ENCODE measurements at regions not wholly inside any gene's neighbourhood (a gene's known extent, or its start where the extent isn't known, plus 50 kb on each side); places are given as distances from the start of the nearest gene placed in this dataset.

GRCh38 chr10:43945094-43945730 lies 296.5 kb upstream of the ZNF32 start:
- H3K27ac Mint-ChIP-seq (ENCODE audit: unreplicated experiment), result no peak overlapping the region
- peak; percentile 63 for DNase-seq (ENCODE audit: extremely low spot score, unreplicated experiment)
- no peaks in the 10 kb centered on the region for H3K36me3 Mint-ChIP-seq (ENCODE audit: unreplicated experiment)
- no peak overlapping the region for H3K4me3 Mint-ChIP-seq (ENCODE audit: unreplicated experiment)
- H3K4me1 Mint-ChIP-seq (ENCODE audit: unreplicated experiment), result peaks cover 5% of the 10 kb centered on the region
- H3K9me3 Mint-ChIP-seq (ENCODE audit: unreplicated experiment), result peaks cover under 1% of the 10 kb centered on the region
- TF ChIP-seq CTCF (IDR thresholded peaks at IDR 0.05), result no peak
- H3K27me3 Mint-ChIP-seq (ENCODE audit: unreplicated experiment), result no peaks in the 10 kb centered on the region

- no peaks in the 10 kb centered on the region for H3K36me3 Mint-ChIP-seq (ENCODE audit: unreplicated experiment)
- no peaks in the 10 kb centered on the region for H3K9me3 Mint-ChIP-seq (ENCODE audit: unreplicated experiment)
- no peak for TF ChIP-seq CTCF (IDR thresholded peaks at IDR 0.05)
- H3K4me1 Mint-ChIP-seq (ENCODE audit: unreplicated experiment), result peaks cover 8% of the 10 kb centered on the region
- H3K4me3 Mint-ChIP-seq (ENCODE audit: unreplicated experiment), result no peak overlapping the region
- no peak overlapping the region for H3K27ac Mint-ChIP-seq (ENCODE audit: unreplicated experiment)
- H3K27me3 Mint-ChIP-seq (ENCODE audit: unreplicated experiment), result no peaks in the 10 kb centered on the region
- DNase-seq (ENCODE audit: extremely low spot score, unreplicated experiment), result peak; percentile 54
Measured at GRCh38 chr10:43944381-43945093, 295.9 kb upstream of the ZNF32 start.

GRCh38 chr10:43943818-43944360 lies 295.2 kb upstream of the ZNF32 start:
- peaks cover 8% of the 10 kb centered on the region for H3K4me1 Mint-ChIP-seq (ENCODE audit: unreplicated experiment)
- TF ChIP-seq CTCF (IDR thresholded peaks at IDR 0.05), result no peak
- no peaks in the 10 kb centered on the region for H3K9me3 Mint-ChIP-seq (ENCODE audit: unreplicated experiment)
- peak; percentile 80 for DNase-seq (ENCODE audit: extremely low spot score, unreplicated experiment)
- no peak overlapping the region for H3K27ac Mint-ChIP-seq (ENCODE audit: unreplicated experiment)
- H3K4me3 Mint-ChIP-seq (ENCODE audit: unreplicated experiment), result no peak overlapping the region
- H3K36me3 Mint-ChIP-seq (ENCODE audit: unreplicated experiment), result no peaks in the 10 kb centered on the region
- H3K27me3 Mint-ChIP-seq (ENCODE audit: unreplicated experiment), result no peaks in the 10 kb centered on the region

GRCh38 chr10:43943119-43943817 lies 294.6 kb upstream of the ZNF32 start:
- H3K4me3 Mint-ChIP-seq (ENCODE audit: unreplicated experiment), result no peak overlapping the region
- H3K9me3 Mint-ChIP-seq (ENCODE audit: unreplicated experiment), result no peaks in the 10 kb centered on the region
- H3K27ac Mint-ChIP-seq (ENCODE audit: unreplicated experiment), result no peak overlapping the region
- no peaks in the 10 kb centered on the region for H3K36me3 Mint-ChIP-seq (ENCODE audit: unreplicated experiment)
- no peak for TF ChIP-seq CTCF (IDR thresholded peaks at IDR 0.05)
- peaks cover 8% of the 10 kb centered on the region for H3K4me1 Mint-ChIP-seq (ENCODE audit: unreplicated experiment)
- DNase-seq (ENCODE audit: extremely low spot score, unreplicated experiment), result peak; percentile 59
- H3K27me3 Mint-ChIP-seq (ENCODE audit: unreplicated experiment), result no peaks in the 10 kb centered on the region

All from osteocyte (in vitro differentiated cells).